SK-N-SH treated with all-trans-retinoic acid at 6 μM for 48 hours (cell line): ENCODE measurements at regions not wholly inside any gene's neighbourhood (a gene's known extent, or its start where the extent isn't known, plus 50 kb on each side); places are given as distances from the start of the nearest gene placed in this dataset.
A peak's percentile ranks its signal among the peaks of the same experiment; 100 is the strongest.

Source experiments
- ATAC-seq: fragments of 200-7000 bp; cut with Tn5 transposase; 3 replicates; pipeline ENCODE4 v1.9.1; 2020; ENCODE audit warnings: mild to moderate bottlenecking, moderate library complexity
- ARNTL ChIP-seq: fragments of 450-650 bp; formaldehyde crosslinking; IDR thresholded peaks from 2 replicates; pipeline ENCODE4 v1.5.0; 2020; ENCODE audit warnings: low read depth, mild to moderate bottlenecking, moderate library complexity, borderline replicate concordance
- BACH2 ChIP-seq: fragments of 250-450 bp; sonication (Bioruptor Pico); IDR thresholded peaks from 2 replicates; pipeline ENCODE4 v1.9.0; 2021; ENCODE audit warnings: mild to moderate bottlenecking, borderline replicate concordance
- CREB5 ChIP-seq: fragments of 250-450 bp; sonication (Bioruptor Pico); IDR thresholded peaks from 2 replicates; pipeline ENCODE4 v1.5.1; 2020; ENCODE audit warnings: low read depth, mild to moderate bottlenecking, moderate library complexity
- CSDC2 ChIP-seq: fragments of 250-450 bp; sonication (Bioruptor Pico); IDR thresholded peaks from 2 replicates; pipeline ENCODE4 v1.5.0; 2020; ENCODE audit warnings: mild to moderate bottlenecking, moderate library complexity
- CSRNP3 ChIP-seq: fragments of 250-450 bp; sonication (Bioruptor Pico); IDR thresholded peaks from 2 replicates; pipeline ENCODE4 v1.5.1; 2021; ENCODE audit warnings: mild to moderate bottlenecking, moderate library complexity
- ISL1 ChIP-seq: fragments of 250-450 bp; sonication (Bioruptor Pico); IDR thresholded peaks from 2 replicates; pipeline ENCODE4 v2.1.2; 2022; ENCODE audit warnings: mild to moderate bottlenecking, moderate library complexity
- PATZ1 ChIP-seq: fragments of 250-450 bp; sonication (Bioruptor Pico); IDR thresholded peaks from 2 replicates; pipeline ENCODE4 v1.8.0; 2020; ENCODE audit warnings: mild to moderate bottlenecking, moderate library complexity, borderline replicate concordance
- PPARA ChIP-seq: fragments of 250-450 bp; sonication (Bioruptor Pico); IDR thresholded peaks from 2 replicates; pipeline ENCODE4 v1.5.0; 2020; ENCODE audit warnings: mild to moderate bottlenecking, borderline replicate concordance
- TCF4 ChIP-seq: fragments of 250-450 bp; sonication (Bioruptor Pico); IDR thresholded peaks from 2 replicates; pipeline ENCODE4 v1.8.0; 2021; ENCODE audit warnings: mild to moderate bottlenecking, moderate library complexity, borderline replicate concordance
- TOX ChIP-seq: fragments of 250-450 bp; sonication (Bioruptor Pico); IDR thresholded peaks from 2 replicates; pipeline ENCODE4 v1.8.0; 2021; ENCODE audit warnings: mild to moderate bottlenecking, moderate library complexity, borderline replicate concordance
- TSHZ2 ChIP-seq: fragments of 250-450 bp; sonication (Bioruptor Pico); IDR thresholded peaks from 2 replicates; pipeline ENCODE4 v1.5.0; 2020; ENCODE audit warnings: mild to moderate bottlenecking, moderate library complexity
- ZC3H10 ChIP-seq: fragments of 250-450 bp; sonication (Bioruptor Pico); IDR thresholded peaks from 2 replicates; pipeline ENCODE4 v1.5.1; 2021; ENCODE audit warnings: mild to moderate bottlenecking, moderate library complexity
- ZFP3 ChIP-seq: fragments of 250-450 bp; sonication (Bioruptor Pico); IDR thresholded peaks from 2 replicates; pipeline ENCODE4 v1.5.0; 2020; ENCODE audit warnings: mild to moderate bottlenecking, moderate library complexity
- ZFP30 ChIP-seq: fragments of 450-650 bp; formaldehyde crosslinking; IDR thresholded peaks from 2 replicates; pipeline ENCODE4 v1.5.0; 2022; ENCODE audit warnings: mild to moderate bottlenecking, moderate library complexity
- ZNF565 ChIP-seq: fragments of 450-650 bp; formaldehyde crosslinking; conservative IDR thresholded peaks from 2 replicates; pipeline ENCODE4 v1.5.0; 2020; ENCODE audit warnings: low read depth, mild to moderate bottlenecking, moderate library complexity
- ZNF8 ChIP-seq: fragments of 450-650 bp; formaldehyde crosslinking; IDR thresholded peaks from 2 replicates; pipeline ENCODE4 v1.5.0; 2020; ENCODE audit warnings: mild to moderate bottlenecking, moderate library complexity

- TF ChIP-seq CREB5 (no peak), CSDC2 (CRISPR knock-in tag) (no peak), ZNF8 (CRISPR knock-in tag) (no peak), ZNF565 (CRISPR knock-in tag) (no peak), ISL1 (CRISPR knock-in tag) (peak; percentile 96), PATZ1 (CRISPR knock-in tag) (no peak), ARNTL (CRISPR knock-in tag) (no peak)
- ATAC-seq = no peak
Measured at GRCh38 chr12:90515199-90516175, 439.5 kb downstream of the CCER1 start.

- no peak for ATAC-seq
- TF ChIP-seq ZNF565 (CRISPR knock-in tag) (no peak), TCF4 (peak; percentile 78; the same call in 1 of the 2 replicates), CSRNP3 (CRISPR knock-in tag) (no peak), TSHZ2 (0 out of 2 replicates have a peak, but pooled peaks have one; percentile 53), ZC3H10 (CRISPR knock-in tag) (no peak)
Measured at GRCh38 chr12:90514325-90514724, 440.7 kb downstream of the CCER1 start.

- no peak for ATAC-seq
- TF ChIP-seq BACH2 (no peak), ZNF565 (CRISPR knock-in tag) (no peak), CSRNP3 (CRISPR knock-in tag) (no peak), PPARA (no peak), ZFP30 (no peak), CREB5 (no peak), TOX (CRISPR knock-in tag) (no peak), ZNF8 (CRISPR knock-in tag) (no peak), ZFP3 (CRISPR knock-in tag) (no peak), TCF4 (no peak), ZC3H10 (CRISPR knock-in tag) (no peak), ISL1 (CRISPR knock-in tag) (no peak)
Measured at GRCh38 chr12:90512518-90512917, 442.5 kb downstream of the CCER1 start.
